ENCODE measurements at regions not wholly inside any gene's neighbourhood (a gene's known extent, or its start where the extent isn't known, plus 50 kb on each side); places are given as distances from the start of the nearest gene placed in this dataset.

- TF ChIP-seq CTCF (IDR thresholded peaks at IDR 0.05): no peak
- TF ChIP-seq POLR2AphosphoS5 (IDR thresholded peaks at IDR 0.05; ENCODE audit: low read depth, low read length): no peak
- no peak for TF ChIP-seq JUND (IDR thresholded peaks at IDR 0.05)
- TF ChIP-seq REST (IDR thresholded peaks at IDR 0.05; ENCODE audit: low read depth, low read length): no peak
- no peak for TF ChIP-seq GATA2 (CRISPR knock-in tag; IDR thresholded peaks at IDR 0.05)
- TF ChIP-seq TAF1 (IDR thresholded peaks at IDR 0.05; ENCODE audit: borderline replicate concordance, low read depth, low read length): no peak
- no peak for TF ChIP-seq RFX5 (IDR thresholded peaks at IDR 0.05; ENCODE audit: low read length)
- no peak for TF ChIP-seq PBX3 (IDR thresholded peaks at IDR 0.05)
- no peak for TF ChIP-seq USF2 (IDR thresholded peaks at IDR 0.05; ENCODE audit: borderline replicate concordance, low read depth, low read length)
- no peak for TF ChIP-seq FOSL2 (IDR thresholded peaks at IDR 0.05; ENCODE audit: borderline replicate concordance, low read depth)
Observed at GRCh38 chr1:227454686-227455085, 108.7 kb upstream of the ZNF678 start.
